ENCODE measurements at regions not wholly inside any gene's neighbourhood (a gene's known extent, or its start where the extent isn't known, plus 50 kb on each side); places are given as distances from the start of the nearest gene placed in this dataset.

DNA sequence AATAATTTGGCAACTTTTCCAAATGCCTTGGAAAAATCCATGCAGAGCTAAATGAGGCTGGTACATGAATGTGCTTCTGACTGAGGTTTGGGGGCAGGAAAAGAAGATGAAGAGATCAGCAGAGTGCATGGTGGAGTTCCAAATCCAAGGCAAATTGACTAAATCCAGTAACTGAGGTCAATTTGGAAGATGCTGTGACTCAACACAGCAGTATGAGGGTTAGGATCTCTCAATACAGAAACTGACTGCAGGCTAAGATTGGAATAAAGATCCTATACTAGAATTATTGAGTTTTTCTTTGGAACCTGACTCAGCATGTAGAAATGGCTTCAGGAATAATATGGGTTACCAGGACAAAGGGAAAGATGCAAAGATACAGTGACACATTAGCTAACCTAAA lies 99.3 kb upstream of the FAT3 start:
- H3K36me3 ChIP-seq (ENCODE audit: control insufficient read depth, insufficient read depth, low read length): no peaks in the 10 kb centered on the region
- no peaks in the 10 kb centered on the region for H3K4me1 ChIP-seq (ENCODE audit: control insufficient read depth, insufficient read depth, low read length)
- H3K27ac ChIP-seq (ENCODE audit: low read length): no peak overlapping the region
- TF ChIP-seq TCF7L2 (IDR thresholded peaks at IDR 0.05; ENCODE audit: low read depth, low read length): no peak
- TF ChIP-seq SIN3A (IDR thresholded peaks at IDR 0.05; ENCODE audit: borderline replicate concordance, insufficient read depth, low read depth, low read length): no peak
- TF ChIP-seq, protein P1, sequence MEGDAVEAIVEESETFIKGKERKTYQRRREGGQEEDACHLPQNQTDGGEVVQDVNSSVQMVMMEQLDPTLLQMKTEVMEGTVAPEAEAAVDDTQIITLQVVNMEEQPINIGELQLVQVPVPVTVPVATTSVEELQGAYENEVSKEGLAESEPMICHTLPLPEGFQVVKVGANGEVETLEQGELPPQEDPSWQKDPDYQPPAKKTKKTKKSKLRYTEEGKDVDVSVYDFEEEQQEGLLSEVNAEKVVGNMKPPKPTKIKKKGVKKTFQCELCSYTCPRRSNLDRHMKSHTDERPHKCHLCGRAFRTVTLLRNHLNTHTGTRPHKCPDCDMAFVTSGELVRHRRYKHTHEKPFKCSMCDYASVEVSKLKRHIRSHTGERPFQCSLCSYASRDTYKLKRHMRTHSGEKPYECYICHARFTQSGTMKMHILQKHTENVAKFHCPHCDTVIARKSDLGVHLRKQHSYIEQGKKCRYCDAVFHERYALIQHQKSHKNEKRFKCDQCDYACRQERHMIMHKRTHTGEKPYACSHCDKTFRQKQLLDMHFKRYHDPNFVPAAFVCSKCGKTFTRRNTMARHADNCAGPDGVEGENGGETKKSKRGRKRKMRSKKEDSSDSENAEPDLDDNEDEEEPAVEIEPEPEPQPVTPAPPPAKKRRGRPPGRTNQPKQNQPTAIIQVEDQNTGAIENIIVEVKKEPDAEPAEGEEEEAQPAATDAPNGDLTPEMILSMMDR (IDR thresholded peaks at IDR 0.05): no peak
- TF ChIP-seq, protein P2, sequence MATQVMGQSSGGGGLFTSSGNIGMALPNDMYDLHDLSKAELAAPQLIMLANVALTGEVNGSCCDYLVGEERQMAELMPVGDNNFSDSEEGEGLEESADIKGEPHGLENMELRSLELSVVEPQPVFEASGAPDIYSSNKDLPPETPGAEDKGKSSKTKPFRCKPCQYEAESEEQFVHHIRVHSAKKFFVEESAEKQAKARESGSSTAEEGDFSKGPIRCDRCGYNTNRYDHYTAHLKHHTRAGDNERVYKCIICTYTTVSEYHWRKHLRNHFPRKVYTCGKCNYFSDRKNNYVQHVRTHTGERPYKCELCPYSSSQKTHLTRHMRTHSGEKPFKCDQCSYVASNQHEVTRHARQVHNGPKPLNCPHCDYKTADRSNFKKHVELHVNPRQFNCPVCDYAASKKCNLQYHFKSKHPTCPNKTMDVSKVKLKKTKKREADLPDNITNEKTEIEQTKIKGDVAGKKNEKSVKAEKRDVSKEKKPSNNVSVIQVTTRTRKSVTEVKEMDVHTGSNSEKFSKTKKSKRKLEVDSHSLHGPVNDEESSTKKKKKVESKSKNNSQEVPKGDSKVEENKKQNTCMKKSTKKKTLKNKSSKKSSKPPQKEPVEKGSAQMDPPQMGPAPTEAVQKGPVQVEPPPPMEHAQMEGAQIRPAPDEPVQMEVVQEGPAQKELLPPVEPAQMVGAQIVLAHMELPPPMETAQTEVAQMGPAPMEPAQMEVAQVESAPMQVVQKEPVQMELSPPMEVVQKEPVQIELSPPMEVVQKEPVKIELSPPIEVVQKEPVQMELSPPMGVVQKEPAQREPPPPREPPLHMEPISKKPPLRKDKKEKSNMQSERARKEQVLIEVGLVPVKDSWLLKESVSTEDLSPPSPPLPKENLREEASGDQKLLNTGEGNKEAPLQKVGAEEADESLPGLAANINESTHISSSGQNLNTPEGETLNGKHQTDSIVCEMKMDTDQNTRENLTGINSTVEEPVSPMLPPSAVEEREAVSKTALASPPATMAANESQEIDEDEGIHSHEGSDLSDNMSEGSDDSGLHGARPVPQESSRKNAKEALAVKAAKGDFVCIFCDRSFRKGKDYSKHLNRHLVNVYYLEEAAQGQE (IDR thresholded peaks at IDR 0.05; ENCODE audit: insufficient read depth in 1 of 2, low read depth in 2 of 2, low read length in 1 of 2): no peak
- no peak for TF ChIP-seq POLR2AphosphoS5 (IDR thresholded peaks at IDR 0.05; ENCODE audit: low read depth, low read length)
- intact Hi-C loops (cut with micrococcal nuclease; ENCODE audit: unreplicated experiment) (no loop called here), in situ Hi-C loops (cut with HindIII; ENCODE audit: low pct_unique_long_range_greater_than_20kb, low sequenced_read_pairs) (no loop called here)
- H3K9me3 ChIP-seq (ENCODE audit: control insufficient read depth, insufficient read depth, low read depth, low read length): no peaks in the 10 kb centered on the region
- no peaks in the 10 kb centered on the region for H3K27me3 ChIP-seq (ENCODE audit: control insufficient read depth, insufficient read depth, low read length)
- DNase-seq (ENCODE audit: low read depth, low spot score) (no peak), ATAC-seq (no peak)
- CTCF ChIA-PET: no interaction called here
- POLR2A ChIA-PET: no interaction called here
- H3K4me3 ChIP-seq (ENCODE audit: low read depth in 2 of 2, low read length in 2 of 2): no peak overlapping the region
- BruUV-seq (replicated peaks): no TSS peak

GRCh38 chr11:92123540-92123939 lies 101.1 kb upstream of the FAT3 start:
- H3K27me3 ChIP-seq (ENCODE audit: control insufficient read depth, insufficient read depth, low read length): no peaks in the 10 kb centered on the region
- in situ Hi-C loops (cut with HindIII; ENCODE audit: low pct_unique_long_range_greater_than_20kb, low sequenced_read_pairs): no loop called here
- POLR2A ChIA-PET: no interaction called here
- no peaks in the 10 kb centered on the region for H3K36me3 ChIP-seq (ENCODE audit: control insufficient read depth, insufficient read depth, low read length)
- ATAC-seq: no peak
- H3K4me3 ChIP-seq (ENCODE audit: low read depth in 2 of 2, low read length in 2 of 2): no peak overlapping the region
- no TSS peak for BruUV-seq (replicated peaks)
- H3K9me3 ChIP-seq (ENCODE audit: control insufficient read depth, insufficient read depth, low read depth, low read length): no peaks in the 10 kb centered on the region
- no peak overlapping the region for H3K27ac ChIP-seq (ENCODE audit: low read length)
- TF ChIP-seq, protein P1 (IDR thresholded peaks at IDR 0.05): no peak
- TF ChIP-seq TCF7L2 (IDR thresholded peaks at IDR 0.05; ENCODE audit: low read depth, low read length): no peak
- TF ChIP-seq, protein P2 (IDR thresholded peaks at IDR 0.05; ENCODE audit: insufficient read depth in 1 of 2, low read depth in 2 of 2, low read length in 1 of 2): no peak
- TF ChIP-seq POLR2AphosphoS5 (IDR thresholded peaks at IDR 0.05; ENCODE audit: low read depth, low read length): no peak
- TF ChIP-seq SIN3A (IDR thresholded peaks at IDR 0.05; ENCODE audit: borderline replicate concordance, insufficient read depth, low read depth, low read length): no peak
- intact Hi-C loops (cut with micrococcal nuclease; ENCODE audit: unreplicated experiment): no loop called here
- DNase-seq (ENCODE audit: low read depth, low spot score): no peak
- CTCF ChIA-PET: no interaction called here
- H3K4me1 ChIP-seq (ENCODE audit: control insufficient read depth, insufficient read depth, low read length): no peaks in the 10 kb centered on the region
